ENCODE measurements at regions not wholly inside any gene's neighbourhood (a gene's known extent, or its start where the extent isn't known, plus 50 kb on each side); places are given as distances from the start of the nearest gene placed in this dataset.

DNA sequence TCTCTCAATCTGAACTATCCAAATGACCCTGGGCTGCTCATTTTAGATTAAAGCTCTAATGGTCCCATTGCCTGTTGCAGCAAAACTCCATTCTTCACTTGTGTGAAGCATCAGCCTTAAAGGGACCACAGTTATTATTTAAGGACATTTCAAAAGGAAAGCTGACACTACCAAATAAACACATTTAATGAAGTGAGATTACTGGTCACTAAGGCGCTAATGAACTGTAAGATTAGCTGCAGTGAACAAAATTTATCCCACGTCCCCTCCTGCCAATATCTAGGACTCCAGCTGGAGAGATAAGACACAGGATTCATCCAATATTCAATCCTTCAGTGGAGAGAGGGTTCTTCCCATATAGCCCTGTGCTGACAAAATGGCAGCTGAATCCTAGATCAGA is 1029.2 kb upstream of the SEL1L start:
- TF ChIP-seq, protein P1, sequence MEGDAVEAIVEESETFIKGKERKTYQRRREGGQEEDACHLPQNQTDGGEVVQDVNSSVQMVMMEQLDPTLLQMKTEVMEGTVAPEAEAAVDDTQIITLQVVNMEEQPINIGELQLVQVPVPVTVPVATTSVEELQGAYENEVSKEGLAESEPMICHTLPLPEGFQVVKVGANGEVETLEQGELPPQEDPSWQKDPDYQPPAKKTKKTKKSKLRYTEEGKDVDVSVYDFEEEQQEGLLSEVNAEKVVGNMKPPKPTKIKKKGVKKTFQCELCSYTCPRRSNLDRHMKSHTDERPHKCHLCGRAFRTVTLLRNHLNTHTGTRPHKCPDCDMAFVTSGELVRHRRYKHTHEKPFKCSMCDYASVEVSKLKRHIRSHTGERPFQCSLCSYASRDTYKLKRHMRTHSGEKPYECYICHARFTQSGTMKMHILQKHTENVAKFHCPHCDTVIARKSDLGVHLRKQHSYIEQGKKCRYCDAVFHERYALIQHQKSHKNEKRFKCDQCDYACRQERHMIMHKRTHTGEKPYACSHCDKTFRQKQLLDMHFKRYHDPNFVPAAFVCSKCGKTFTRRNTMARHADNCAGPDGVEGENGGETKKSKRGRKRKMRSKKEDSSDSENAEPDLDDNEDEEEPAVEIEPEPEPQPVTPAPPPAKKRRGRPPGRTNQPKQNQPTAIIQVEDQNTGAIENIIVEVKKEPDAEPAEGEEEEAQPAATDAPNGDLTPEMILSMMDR (IDR thresholded peaks at IDR 0.05) = no peak
- TF ChIP-seq POLR2A (IDR thresholded peaks at IDR 0.05) = no peak
